Cardiac fibroblast (primary cell): ENCODE measurements at regions not wholly inside any gene's neighbourhood (a gene's known extent, or its start where the extent isn't known, plus 50 kb on each side); places are given as distances from the start of the nearest gene placed in this dataset.

Source experiments
- DNase-seq, 2 donors: peaks; one replicate each; pipeline versions ENCODE4 v3.0.0 to v3.0.0-alpha.2; 2010; ENCODE audit warnings: low read depth in 2 of 2
- H3K4me3 ChIP-seq, 2 donors: replicated peaks in 1 of 2; 1 replicate in 1 of 2; 2 replicates in 1 of 2; pipeline ENCODE4 v1.5.1; 2011; ENCODE audit warnings: low read depth in 2 of 2, low read length in 2 of 2, mild to moderate bottlenecking in 2 of 2, moderate library complexity in 1 of 2
- TF ChIP-seq, protein P1 (sequence below): IDR thresholded peaks from one replicate; pipeline ENCODE4 v1.5.1; 2011; ENCODE audit warnings: low read depth, mild to moderate bottlenecking, low read length, inconsistent platforms

DNA sequence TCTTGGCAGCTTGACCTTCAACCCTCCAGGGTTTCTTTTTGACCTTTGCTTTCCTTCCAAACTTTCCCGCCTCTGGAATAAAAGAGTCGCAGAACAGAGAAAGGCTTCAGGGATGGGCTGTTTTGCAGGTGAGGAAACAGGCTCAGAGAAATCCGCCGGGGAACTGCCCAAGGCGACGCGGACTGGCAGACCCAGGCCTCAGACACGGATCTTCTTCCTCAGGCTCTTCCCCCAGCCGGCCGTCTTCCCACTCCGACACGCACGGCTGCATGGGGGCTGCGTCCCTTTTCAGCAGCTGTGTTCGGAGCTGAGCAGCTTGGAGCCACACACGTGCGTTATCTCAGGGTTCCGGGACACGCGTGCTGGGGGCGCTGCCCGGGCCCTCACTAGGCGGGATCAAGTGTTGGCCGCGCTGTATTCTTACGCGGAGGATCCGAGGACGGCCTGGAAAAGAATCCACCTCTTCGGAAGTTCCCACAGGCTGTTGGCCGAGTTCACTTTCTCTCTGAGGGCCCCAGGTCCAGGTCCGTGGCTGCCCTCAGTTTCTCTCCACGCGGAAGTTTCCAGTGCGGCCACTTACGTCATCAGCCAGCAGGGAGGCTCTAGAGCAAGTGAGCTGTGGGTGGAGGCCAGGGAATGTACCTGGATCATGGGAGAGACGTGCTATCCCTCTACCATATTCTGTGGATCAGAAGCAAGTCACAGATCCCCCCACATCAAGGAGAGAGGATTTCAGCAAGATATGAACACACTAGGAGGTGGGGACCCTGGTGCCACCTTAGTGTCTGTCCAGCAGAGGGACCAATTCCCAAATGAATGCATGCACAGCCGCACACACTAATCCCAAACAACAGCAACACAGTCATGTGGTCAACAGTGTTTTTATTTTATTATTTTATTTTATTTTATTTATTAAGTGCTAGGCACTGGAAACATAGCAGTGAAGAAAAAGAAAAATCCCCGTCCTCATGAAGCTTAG lies 100.4 kb downstream of the ING1 start:
- no peak overlapping the region for H3K4me3 ChIP-seq
- no peak for DNase-seq
- TF ChIP-seq, protein P1, sequence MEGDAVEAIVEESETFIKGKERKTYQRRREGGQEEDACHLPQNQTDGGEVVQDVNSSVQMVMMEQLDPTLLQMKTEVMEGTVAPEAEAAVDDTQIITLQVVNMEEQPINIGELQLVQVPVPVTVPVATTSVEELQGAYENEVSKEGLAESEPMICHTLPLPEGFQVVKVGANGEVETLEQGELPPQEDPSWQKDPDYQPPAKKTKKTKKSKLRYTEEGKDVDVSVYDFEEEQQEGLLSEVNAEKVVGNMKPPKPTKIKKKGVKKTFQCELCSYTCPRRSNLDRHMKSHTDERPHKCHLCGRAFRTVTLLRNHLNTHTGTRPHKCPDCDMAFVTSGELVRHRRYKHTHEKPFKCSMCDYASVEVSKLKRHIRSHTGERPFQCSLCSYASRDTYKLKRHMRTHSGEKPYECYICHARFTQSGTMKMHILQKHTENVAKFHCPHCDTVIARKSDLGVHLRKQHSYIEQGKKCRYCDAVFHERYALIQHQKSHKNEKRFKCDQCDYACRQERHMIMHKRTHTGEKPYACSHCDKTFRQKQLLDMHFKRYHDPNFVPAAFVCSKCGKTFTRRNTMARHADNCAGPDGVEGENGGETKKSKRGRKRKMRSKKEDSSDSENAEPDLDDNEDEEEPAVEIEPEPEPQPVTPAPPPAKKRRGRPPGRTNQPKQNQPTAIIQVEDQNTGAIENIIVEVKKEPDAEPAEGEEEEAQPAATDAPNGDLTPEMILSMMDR: no peak

DNA sequence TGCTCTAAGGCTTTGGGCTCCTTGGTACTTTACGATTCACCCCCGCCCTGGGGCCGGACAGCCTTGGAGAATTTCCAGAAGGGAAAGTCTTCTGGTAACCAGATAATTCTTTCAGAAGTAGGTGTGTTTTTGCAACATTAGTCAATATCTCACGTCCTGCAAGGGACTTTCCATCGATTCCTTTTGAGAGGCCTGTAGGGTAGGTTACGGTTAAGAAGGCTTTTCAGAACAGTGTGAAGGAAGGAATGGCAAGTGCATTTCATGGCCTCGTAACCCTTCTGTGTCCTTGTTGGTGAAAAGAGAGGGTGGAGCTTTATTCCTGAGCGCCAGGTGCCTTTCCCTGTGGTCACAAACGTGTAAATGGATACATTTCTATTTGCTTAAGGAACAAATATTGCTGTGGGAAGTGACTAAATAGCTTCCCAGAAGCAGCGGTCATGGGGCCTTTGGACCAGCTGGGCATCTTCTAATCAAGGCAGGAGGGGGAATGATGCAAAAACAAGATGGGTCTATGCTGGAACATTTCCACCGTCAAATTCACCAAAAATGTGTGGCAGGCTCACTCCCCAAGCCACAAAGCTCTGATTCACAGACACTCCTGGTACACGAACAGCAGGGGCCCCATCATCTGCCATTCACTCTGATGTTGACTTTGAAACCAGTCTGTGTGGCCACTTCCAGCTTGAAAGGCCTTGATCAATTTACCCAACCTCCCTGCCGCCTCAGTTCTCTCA lies 99.2 kb downstream of the ANKRD10 start:
- H3K4me3 ChIP-seq: no peak overlapping the region
- TF ChIP-seq, protein P1: no peak
- no peak for DNase-seq

DNA sequence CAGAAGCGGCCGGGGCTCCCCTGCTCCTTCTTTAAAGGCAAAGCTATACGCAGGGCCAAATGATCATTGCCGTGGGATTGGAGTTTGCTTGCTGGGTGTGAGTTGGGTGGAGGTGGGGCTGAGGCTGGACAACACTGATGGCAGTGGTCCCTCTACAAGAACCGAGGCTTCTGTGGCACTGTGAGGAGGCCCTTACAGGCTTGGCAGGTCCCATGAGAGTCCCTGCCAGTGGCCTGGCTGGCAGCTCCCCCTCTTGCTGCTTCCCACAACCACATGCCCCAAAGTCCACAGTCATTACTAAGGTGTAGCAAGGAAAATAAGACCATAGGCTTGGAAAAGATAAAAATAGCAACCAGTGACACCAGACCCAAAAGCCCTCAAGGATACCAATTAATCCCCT lies 98.4 kb downstream of the ANKRD10 start:
- DNase-seq: no peak
- TF ChIP-seq, protein P1: no peak
- H3K4me3 ChIP-seq: no peak overlapping the region

DNA sequence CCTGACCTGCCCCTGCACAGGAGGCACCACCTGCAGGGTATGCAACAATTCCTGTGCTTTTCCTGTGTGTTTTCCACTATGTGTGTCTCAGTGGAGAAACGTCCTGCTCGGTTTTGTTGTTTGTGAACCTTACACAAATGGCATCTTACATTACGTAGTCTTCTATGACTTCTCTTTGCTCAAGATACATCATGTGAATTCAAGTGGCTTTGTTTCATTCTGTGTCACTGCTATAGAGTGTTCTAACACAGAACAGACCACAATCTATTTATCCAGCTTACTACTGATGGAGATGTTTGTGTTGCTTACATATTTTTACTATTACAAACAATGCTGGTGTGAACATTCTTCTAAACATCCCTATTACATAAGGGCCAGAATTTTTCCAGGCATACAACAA lies 97.7 kb downstream of the ANKRD10 start:
- TF ChIP-seq, protein P1: no peak
- H3K4me3 ChIP-seq: no peak overlapping the region
- no peak for DNase-seq

DNA sequence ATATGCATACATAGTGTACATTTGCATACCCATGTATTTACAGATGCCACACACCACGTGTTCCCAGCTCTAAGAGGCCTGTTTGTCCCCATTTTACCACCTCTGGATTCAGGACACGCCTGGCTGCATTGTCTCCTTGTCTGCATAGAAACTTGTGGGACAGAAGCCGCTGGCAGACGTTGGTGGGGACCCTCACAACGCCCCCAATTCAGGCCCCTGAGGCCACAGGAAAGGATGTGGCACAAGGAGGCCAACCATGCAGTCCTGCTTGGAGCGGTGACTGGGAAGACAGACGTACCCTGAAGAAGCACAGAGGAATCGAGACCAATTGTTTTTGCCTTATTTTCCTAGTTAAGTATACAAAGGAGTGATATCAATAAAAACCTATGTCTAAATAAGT lies 96.1 kb downstream of the ANKRD10 start:
- TF ChIP-seq, protein P1: no peak
- no peak for DNase-seq
- H3K4me3 ChIP-seq: no peak overlapping the region

DNA sequence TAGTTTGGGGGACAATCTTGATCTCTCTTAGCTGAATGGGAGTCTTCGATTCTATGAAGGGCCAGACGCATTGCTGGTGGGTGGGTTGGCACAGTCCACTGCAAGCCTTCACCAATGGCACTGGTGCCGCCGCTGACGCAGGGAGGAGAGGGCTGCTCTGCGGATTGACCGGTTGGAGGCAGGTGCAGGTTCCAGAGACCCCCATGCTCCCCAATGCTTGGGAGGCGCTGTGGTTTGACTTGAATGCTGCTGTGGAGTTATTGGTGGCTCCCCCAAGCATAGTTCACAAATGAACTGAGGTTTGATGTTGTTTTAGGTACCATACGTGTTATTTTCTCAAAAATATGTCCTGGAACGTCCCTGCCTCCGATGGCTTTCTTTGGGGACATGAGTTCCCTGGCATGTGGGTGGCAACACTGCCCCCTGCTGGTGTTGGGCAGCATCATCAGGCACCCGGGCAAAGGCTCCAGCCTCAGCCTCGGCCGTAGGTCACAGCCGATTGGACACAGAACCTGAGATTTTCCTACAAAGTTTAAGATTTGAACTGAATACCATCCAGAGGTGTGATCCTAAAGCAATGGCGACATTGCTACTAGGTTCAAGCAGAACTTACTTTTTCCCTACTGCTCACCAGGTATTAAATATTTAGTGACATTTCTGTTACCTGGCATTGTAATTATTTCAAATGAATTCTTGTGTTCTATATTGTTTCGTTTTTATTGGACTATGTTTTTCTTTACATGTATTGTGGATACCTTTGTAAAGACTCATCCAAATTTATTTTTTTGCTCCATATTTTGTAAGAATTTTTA lies 95.5 kb downstream of the ANKRD10 start:
- peak; percentile 74 to 77 for DNase-seq
- no peak overlapping the region for H3K4me3 ChIP-seq
- TF ChIP-seq, protein P1: peak; percentile 99
